Keratinocyte (primary cell): ENCODE measurements at regions not wholly inside any gene's neighbourhood (a gene's known extent, or its start where the extent isn't known, plus 50 kb on each side); places are given as distances from the start of the nearest gene placed in this dataset.
"Not testable (repeated sequence)": the region's sequence is repeated elsewhere in the genome, so short reads cannot be mapped to it uniquely, and the experiment has no call there.

Source experiments
- DNase-seq: peaks from one replicate; pipeline ENCODE4 v3.0.0-alpha.2; 2011; ENCODE audit warnings: low read depth, missing footprints, low spot score
- FAIRE-seq: peaks from 2 replicates; lab custom pipeline; 2011; peaks lifted over from hg19 to GRCh38; lab: Jason Lieb, UNC
- H2AFZ ChIP-seq: 2 replicates; pipeline ENCODE4 v1.6.0; 2012; ENCODE audit warnings: low read length, control low read depth, inconsistent platforms; ENCODE audit not compliant: control insufficient read depth
- H3K27ac ChIP-seq: 2 replicates; pipeline ENCODE4 v1.5.1; 2011; ENCODE audit warnings: low read length; ENCODE audit not compliant: control insufficient read depth, insufficient read depth
- H3K27me3 ChIP-seq: 3 replicates; pipeline ENCODE4 v1.6.0; 2011; ENCODE audit warnings: low read length; ENCODE audit not compliant: control insufficient read depth, insufficient read depth; ENCODE audit errors: extremely low read depth
- H3K36me3 ChIP-seq, 2 experiments: 2 replicates in 1 of 2; 3 replicates in 1 of 2; pipeline ENCODE4 v1.5.1; 2011; ENCODE audit warnings: low read length in 2 of 2, mild to moderate bottlenecking in 1 of 2; ENCODE audit not compliant: control insufficient read depth in 2 of 2, insufficient read depth in 2 of 2; ENCODE audit errors: extremely low read depth in 1 of 2
- H3K4me1 ChIP-seq: 3 replicates; pipeline ENCODE4 v1.5.1; 2011; ENCODE audit warnings: low read length; ENCODE audit not compliant: control insufficient read depth, insufficient read depth; ENCODE audit errors: extremely low read depth
- H3K4me2 ChIP-seq: 3 replicates; pipeline ENCODE4 v1.6.0; 2011; ENCODE audit warnings: low read depth, low read length; ENCODE audit not compliant: control insufficient read depth, insufficient read depth; ENCODE audit errors: extremely low read depth
- H3K4me3 ChIP-seq, 3 experiments: fragments of 200-600 bp in 1 of 3; sonication (generic) in 1 of 3; 2 replicates in 2 of 3; 3 replicates in 1 of 3; pipeline ENCODE4 v1.5.1; 2011 to 2016; ENCODE audit warnings: low read length in 3 of 3, mild to moderate bottlenecking in 3 of 3, control low read depth in 2 of 3, inconsistent platforms in 1 of 3, low read depth in 1 of 3, mixed read lengths in 1 of 3, mixed run types in 1 of 3, moderate library complexity in 1 of 3; ENCODE audit not compliant: control insufficient read depth in 2 of 3, insufficient read depth in 2 of 3; ENCODE audit errors: extremely low read depth in 1 of 3
- H3K79me2 ChIP-seq: 2 replicates; pipeline ENCODE4 v1.6.0; 2012; ENCODE audit warnings: low read length; ENCODE audit not compliant: control insufficient read depth, insufficient read depth
- H3K9ac ChIP-seq: 3 replicates; pipeline ENCODE4 v1.6.0; 2011; ENCODE audit warnings: low read length; ENCODE audit not compliant: control insufficient read depth, insufficient read depth; ENCODE audit errors: extremely low read depth
- H3K9me1 ChIP-seq: 3 replicates; pipeline ENCODE4 v1.6.0; 2011; ENCODE audit warnings: low read length; ENCODE audit not compliant: control insufficient read depth, insufficient read depth; ENCODE audit errors: extremely low read depth
- H3K9me3 ChIP-seq: 2 replicates; pipeline ENCODE4 v1.5.1; 2012; ENCODE audit warnings: low read depth, low read length; ENCODE audit not compliant: control insufficient read depth
- H4K20me1 ChIP-seq: 3 replicates; pipeline ENCODE4 v1.6.0; 2011; ENCODE audit warnings: low read length; ENCODE audit not compliant: control insufficient read depth, insufficient read depth; ENCODE audit errors: extremely low read depth
- dilution Hi-C: fragments of 300-500 bp; cut with MboI; formaldehyde crosslinking; loops from one replicate; pipeline ENCODE4 v1.7.0; 2020; ENCODE audit warnings: low sequenced_read_pairs; ENCODE audit not compliant: extremely low pct_ligation_motif_present

GRCh38 chr21:5975719-5976118 lies 4545.7 kb upstream of the TPTE start:
- H3K27ac ChIP-seq, H3K27me3 ChIP-seq, H3K9ac ChIP-seq, dilution Hi-C loops, H3K36me3 ChIP-seq, H3K9me1 ChIP-seq, H3K79me2 ChIP-seq, H2AFZ ChIP-seq, H3K9me3 ChIP-seq, DNase-seq, H3K4me1 ChIP-seq, FAIRE-seq, H3K4me3 ChIP-seq, H3K4me2 ChIP-seq, H4K20me1 ChIP-seq: not testable (repeated sequence)

GRCh38 chr21:5997586-5997985 lies 4523.8 kb upstream of the TPTE start:
- H3K9ac ChIP-seq, H3K4me2 ChIP-seq, H2AFZ ChIP-seq, H3K36me3 ChIP-seq, H3K4me1 ChIP-seq, DNase-seq, H3K27me3 ChIP-seq, dilution Hi-C loops, H3K9me1 ChIP-seq, FAIRE-seq, H3K79me2 ChIP-seq, H3K27ac ChIP-seq, H4K20me1 ChIP-seq, H3K9me3 ChIP-seq, H3K4me3 ChIP-seq: not testable (repeated sequence)

GRCh38 chr21:6015422-6016057 lies 4505.8 kb upstream of the TPTE start:
- DNase-seq, H3K9me3 ChIP-seq, H3K4me3 ChIP-seq, H2AFZ ChIP-seq, H4K20me1 ChIP-seq, H3K36me3 ChIP-seq, H3K4me1 ChIP-seq, H3K9me1 ChIP-seq, H3K4me2 ChIP-seq, dilution Hi-C loops, H3K9ac ChIP-seq, H3K27ac ChIP-seq, FAIRE-seq, H3K79me2 ChIP-seq, H3K27me3 ChIP-seq: not testable (repeated sequence)

GRCh38 chr21:6020460-6020859 lies 4500.9 kb upstream of the TPTE start:
- H3K4me3 ChIP-seq, H3K27me3 ChIP-seq, H3K27ac ChIP-seq, H3K4me2 ChIP-seq, FAIRE-seq, H3K9me3 ChIP-seq, DNase-seq, dilution Hi-C loops, H3K36me3 ChIP-seq, H3K9ac ChIP-seq, H3K4me1 ChIP-seq, H3K9me1 ChIP-seq, H4K20me1 ChIP-seq, H3K79me2 ChIP-seq, H2AFZ ChIP-seq: not testable (repeated sequence)

GRCh38 chr21:6020953-6021716 lies 4500.2 kb upstream of the TPTE start:
- not testable (repeated sequence) for FAIRE-seq

More at GRCh38 chr21:6020953-6021716, 4500.2 kb upstream of the TPTE start:
- H4K20me1 ChIP-seq, H3K9ac ChIP-seq, H3K27me3 ChIP-seq, H3K4me3 ChIP-seq, H3K36me3 ChIP-seq, dilution Hi-C loops, DNase-seq, H3K9me1 ChIP-seq, H3K4me1 ChIP-seq, H2AFZ ChIP-seq, H3K4me2 ChIP-seq, H3K9me3 ChIP-seq, H3K79me2 ChIP-seq, H3K27ac ChIP-seq: not testable (repeated sequence)
